B cell (primary cell): ENCODE measurements at regions not wholly inside any gene's neighbourhood (a gene's known extent, or its start where the extent isn't known, plus 50 kb on each side); places are given as distances from the start of the nearest gene placed in this dataset.

ENCODE experiments used
- ATAC-seq: fragments of 200-7000 bp; cut with Tn5 transposase; one replicate; pipeline ENCODE4 v1.10.0; 2021; ENCODE audit warnings: low read depth, mild to moderate bottlenecking, moderate number of reproducible peaks, moderate library complexity
- CTCF ChIA-PET: fragments of 350-600 bp; sonication (Branson Sonifier 250); formaldehyde crosslinking; loops from one replicate; lab custom pipeline; 2021; ENCODE audit warnings: antibody characterized with exemption, inconsistent platforms; lab: Charles Lee
- POLR2A ChIA-PET: fragments of 350-600 bp; sonication (Branson Sonifier 250); formaldehyde crosslinking; loops from one replicate; lab custom pipeline; 2021; ENCODE audit warnings: antibody characterized with exemption; lab: Charles Lee
- DNase-seq: peaks from one replicate; pipeline ENCODE4 v3.0.0; 2013
- H2AFZ ChIP-seq: 2 replicates; pipeline ENCODE4 v1.6.1; 2012; ENCODE audit warnings: mild to moderate bottlenecking, low read depth, low read length; ENCODE audit not compliant: insufficient read depth, poor library complexity, severe bottlenecking
- H3K27ac ChIP-seq, 2 donors: 1 replicate in 1 of 2; 2 replicates in 1 of 2; pipeline ENCODE4 v1.5.1; 2012 to 2013; ENCODE audit warnings: low read length in 2 of 2, mild to moderate bottlenecking in 2 of 2, moderate library complexity in 1 of 2
- H3K27me3 ChIP-seq, 4 experiments: fragments of 200-600 bp in 1 of 4; sonication (generic) in 1 of 4; replicated peaks in 1 of 4; 1 replicate in 2 of 4; 2 replicates in 2 of 4; pipeline versions ENCODE4 v1.6.1 to v1.7.0; 2013 to 2016; ENCODE audit warnings: low read length in 3 of 4, mild to moderate bottlenecking in 2 of 4, mixed read lengths in 1 of 4, moderate library complexity in 1 of 4; ENCODE audit not compliant: insufficient read depth in 4 of 4, control insufficient read depth in 3 of 4; ENCODE audit errors: control extremely low read depth in 1 of 4
- H3K36me3 ChIP-seq, 2 experiments: replicated peaks in 1 of 2; 1 replicate in 1 of 2; 2 replicates in 1 of 2; pipeline versions ENCODE4 v1.6.1 to v1.7.1; 2013; ENCODE audit warnings: low read length in 1 of 2; ENCODE audit not compliant: insufficient read depth in 2 of 2, control insufficient read depth in 1 of 2; ENCODE audit errors: control extremely low read depth in 1 of 2, extremely low read depth in 1 of 2
- H3K4me1 ChIP-seq, 2 donors: fragments of 200-600 bp in 1 of 2; sonication (generic) in 1 of 2; 1 replicate in 1 of 2; 2 replicates in 1 of 2; pipeline versions ENCODE4 v1.5.1 to v1.6.1; 2013 to 2017; ENCODE audit warnings: low read length in 2 of 2; ENCODE audit not compliant: control insufficient read depth in 2 of 2, insufficient read depth in 2 of 2
- H3K4me2 ChIP-seq: replicated peaks from 2 replicates; pipeline ENCODE3; 2012; ENCODE audit warnings: mild to moderate bottlenecking, low read depth, low read length; ENCODE audit not compliant: poor library complexity, severe bottlenecking
- H3K4me3 ChIP-seq, 5 experiments: fragments of 200-600 bp in 1 of 5; sonication (generic) in 1 of 5; 1 replicate in 3 of 5; 2 replicates in 2 of 5; pipeline versions ENCODE4 v1.5.1 to v1.7.0; 2011 to 2016; ENCODE audit warnings: low read length in 4 of 5, mild to moderate bottlenecking in 4 of 5, low read depth in 2 of 5, control low read depth in 1 of 5, moderate library complexity in 1 of 5; ENCODE audit not compliant: insufficient read depth in 1 of 5; ENCODE audit errors: control extremely low read depth in 1 of 5, extremely low read depth in 1 of 5
- H3K79me2 ChIP-seq: fragments of 200-600 bp; sonication (generic); one replicate; pipeline ENCODE4 v1.6.0; 2016; ENCODE audit warnings: low read length; ENCODE audit not compliant: control insufficient read depth, insufficient read depth
- H3K9ac ChIP-seq: fragments of 200-600 bp; sonication (generic); 2 replicates; pipeline ENCODE4 v1.6.1; 2017; ENCODE audit warnings: mild to moderate bottlenecking, low read length, moderate library complexity
- H3K9me3 ChIP-seq, 3 donors: one replicate each; pipeline versions ENCODE4 v1.6.1 to v1.7.1; 2013; ENCODE audit warnings: low read length in 2 of 3; ENCODE audit not compliant: control insufficient read depth in 2 of 3, insufficient read depth in 1 of 3; ENCODE audit errors: control extremely low read depth in 1 of 3
- H4K20me1 ChIP-seq: 2 replicates; pipeline ENCODE4 v1.6.0; 2012; ENCODE audit warnings: mild to moderate bottlenecking, low read length; ENCODE audit not compliant: insufficient read depth, control insufficient read depth, poor library complexity, severe bottlenecking
- H3K27ac Mint-ChIP-seq: one replicate; pipeline ENCODE4 v1.8.0; 2021; ENCODE audit warnings: mixed read lengths
- H3K27me3 Mint-ChIP-seq: one replicate; pipeline ENCODE4 v1.8.0; 2021; ENCODE audit warnings: mixed read lengths
- H3K4me1 Mint-ChIP-seq: one replicate; pipeline ENCODE4 v1.8.0; 2021; ENCODE audit warnings: mixed read lengths
- H3K4me3 Mint-ChIP-seq: one replicate; pipeline ENCODE4 v1.8.0; 2021; ENCODE audit warnings: mixed read lengths
- H3K9me3 Mint-ChIP-seq: one replicate; pipeline ENCODE4 v1.8.0; 2022; ENCODE audit warnings: mixed read lengths; ENCODE audit not compliant: insufficient read depth
- EZH2 ChIP-seq: IDR thresholded peaks from 2 replicates; pipeline ENCODE4 v1.6.1; 2012; ENCODE audit warnings: borderline replicate concordance, low read depth, mild to moderate bottlenecking, moderate library complexity, low read length; ENCODE audit not compliant: insufficient read depth, poor library complexity, severe bottlenecking
- WGBS: methylation state at CpG from one replicate; pipeline ENCODE4 v1.1.5; 2013; ENCODE audit warnings: missing lambda C conversion rate; ENCODE audit not compliant: insufficient coverage; 5-methylcytosine and 5-hydroxymethylcytosine counted together
- intact Hi-C: fragments of 100-400 bp; cut with micrococcal nuclease; formaldehyde crosslinking; loops from one replicate; pipeline ENCODE4 v1.10.0; 2022
- TF ChIP-seq, protein P1 (sequence below): fragments of 200-600 bp; IDR thresholded peaks from one replicate; pipeline ENCODE4 v1.8.0; 2022; ENCODE audit warnings: antibody characterized with exemption, mild to moderate bottlenecking

DNA sequence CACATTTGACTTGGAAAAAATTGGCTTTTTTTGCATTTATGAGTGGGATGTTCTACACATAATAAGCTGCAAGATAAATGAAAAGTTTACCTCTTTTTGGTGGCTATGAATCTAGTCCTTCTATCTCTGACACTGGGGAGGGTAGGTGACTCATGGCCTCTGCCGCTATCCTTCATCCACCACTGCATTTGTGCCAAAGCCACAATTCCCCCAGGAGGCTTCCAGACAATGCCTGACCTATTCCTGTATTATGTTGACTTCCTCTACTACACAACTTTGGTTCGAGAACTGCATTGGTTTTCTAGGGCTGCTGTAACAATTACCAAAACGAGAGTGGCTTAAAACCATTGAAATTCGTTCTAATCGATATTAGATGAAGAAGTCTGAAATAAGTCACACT is 245.6 kb downstream of the TRAM1L1 start:
- no peaks in the 10 kb centered on the region for H3K79me2 ChIP-seq
- 68% methylated on average over 4 of the region's 5 CpGs for WGBS
- ChIA-PET POLR2A (no interaction called here), CTCF (no interaction called here)
- H3K9ac ChIP-seq: no peak overlapping the region
- H3K4me3 Mint-ChIP-seq: no peak overlapping the region
- TF ChIP-seq EZH2: no peak
- TF ChIP-seq, protein P1, sequence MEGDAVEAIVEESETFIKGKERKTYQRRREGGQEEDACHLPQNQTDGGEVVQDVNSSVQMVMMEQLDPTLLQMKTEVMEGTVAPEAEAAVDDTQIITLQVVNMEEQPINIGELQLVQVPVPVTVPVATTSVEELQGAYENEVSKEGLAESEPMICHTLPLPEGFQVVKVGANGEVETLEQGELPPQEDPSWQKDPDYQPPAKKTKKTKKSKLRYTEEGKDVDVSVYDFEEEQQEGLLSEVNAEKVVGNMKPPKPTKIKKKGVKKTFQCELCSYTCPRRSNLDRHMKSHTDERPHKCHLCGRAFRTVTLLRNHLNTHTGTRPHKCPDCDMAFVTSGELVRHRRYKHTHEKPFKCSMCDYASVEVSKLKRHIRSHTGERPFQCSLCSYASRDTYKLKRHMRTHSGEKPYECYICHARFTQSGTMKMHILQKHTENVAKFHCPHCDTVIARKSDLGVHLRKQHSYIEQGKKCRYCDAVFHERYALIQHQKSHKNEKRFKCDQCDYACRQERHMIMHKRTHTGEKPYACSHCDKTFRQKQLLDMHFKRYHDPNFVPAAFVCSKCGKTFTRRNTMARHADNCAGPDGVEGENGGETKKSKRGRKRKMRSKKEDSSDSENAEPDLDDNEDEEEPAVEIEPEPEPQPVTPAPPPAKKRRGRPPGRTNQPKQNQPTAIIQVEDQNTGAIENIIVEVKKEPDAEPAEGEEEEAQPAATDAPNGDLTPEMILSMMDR: no peak
- H3K27ac ChIP-seq: no peak overlapping the region
- no peak overlapping the region for H3K27ac Mint-ChIP-seq
- H3K4me1 ChIP-seq: no peaks in the 10 kb centered on the region
- H3K4me2 ChIP-seq: no peak overlapping the region
- ATAC-seq: no peak
- H2AFZ ChIP-seq: no peak overlapping the region
- no peaks in the 10 kb centered on the region for H3K9me3 ChIP-seq
- no peaks in the 10 kb centered on the region for H3K27me3 ChIP-seq
- intact Hi-C loops: no loop called here
- H3K27me3 Mint-ChIP-seq: no peaks in the 10 kb centered on the region
- no peak overlapping the region for H3K4me3 ChIP-seq
- H3K9me3 Mint-ChIP-seq: peaks cover 3% of the 10 kb centered on the region
- DNase-seq: no peak
- no peaks in the 10 kb centered on the region for H3K4me1 Mint-ChIP-seq
- H4K20me1 ChIP-seq: no peaks in the 10 kb centered on the region
- no peaks in the 10 kb centered on the region for H3K36me3 ChIP-seq

DNA sequence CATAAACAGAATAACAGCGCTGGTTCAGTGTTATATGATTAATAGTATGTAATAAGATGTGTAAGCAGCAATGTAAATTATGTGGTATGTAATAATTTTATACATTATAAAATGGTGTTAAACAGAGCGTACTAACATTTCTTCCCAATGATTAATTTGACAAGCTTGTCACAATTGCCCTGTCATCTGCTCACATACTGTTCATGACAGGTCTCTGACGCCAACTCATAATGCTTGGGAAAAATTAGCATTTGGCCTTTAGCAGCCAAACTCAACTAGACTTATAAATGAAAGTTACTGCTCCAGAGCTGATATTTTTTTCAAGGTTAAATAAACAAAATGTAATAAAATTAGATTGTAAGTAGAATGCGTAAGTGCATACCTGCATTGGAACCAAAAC is 246.8 kb downstream of the TRAM1L1 start:
- no peaks in the 10 kb centered on the region for H3K4me1 Mint-ChIP-seq
- no peaks in the 10 kb centered on the region for H3K4me1 ChIP-seq
- H3K27ac Mint-ChIP-seq: no peak overlapping the region
- no peak overlapping the region for H2AFZ ChIP-seq
- no peak overlapping the region for H3K4me3 ChIP-seq
- H3K9ac ChIP-seq: no peak overlapping the region
- H3K9me3 ChIP-seq: no peaks in the 10 kb centered on the region
- DNase-seq (no peak), ATAC-seq (no peak)
- H3K27me3 Mint-ChIP-seq: no peaks in the 10 kb centered on the region
- intact Hi-C loops: no loop called here
- WGBS: no CpG with 5 or more reads among the region's 4 CpGs
- H3K27ac ChIP-seq: no peak overlapping the region
- H3K36me3 ChIP-seq: no peaks in the 10 kb centered on the region
- no peaks in the 10 kb centered on the region for H3K27me3 ChIP-seq
- CTCF ChIA-PET: no interaction called here
- H4K20me1 ChIP-seq: no peaks in the 10 kb centered on the region
- no peaks in the 10 kb centered on the region for H3K79me2 ChIP-seq
- peaks cover 3% of the 10 kb centered on the region for H3K9me3 Mint-ChIP-seq
- POLR2A ChIA-PET: no interaction called here
- H3K4me2 ChIP-seq: no peak overlapping the region
- TF ChIP-seq EZH2: no peak
- TF ChIP-seq, protein P1: no peak
- H3K4me3 Mint-ChIP-seq: no peak overlapping the region
